GM23248 (cell line): ENCODE measurements at regions not wholly inside any gene's neighbourhood (a gene's known extent, or its start where the extent isn't known, plus 50 kb on each side); places are given as distances from the start of the nearest gene placed in this dataset.

ENCODE experiments used
- EZH2 ChIP-seq: fragments of 200-600 bp; sonication (generic); IDR thresholded peaks from 2 replicates; pipeline ENCODE4 v1.6.1; 2018; ENCODE audit warnings: antibody characterized with exemption, mild to moderate bottlenecking; ENCODE audit not compliant: insufficient read depth, poor library complexity, severe bottlenecking
- EZH2phosphoT487 ChIP-seq: fragments of 200-600 bp; sonication (generic); IDR thresholded peaks from 2 replicates; pipeline ENCODE4 v1.6.1; 2018; ENCODE audit warnings: antibody characterized with exemption, moderate library complexity, mild to moderate bottlenecking, low read depth; ENCODE audit not compliant: insufficient read depth

- TF ChIP-seq EZH2 (no peak), EZH2phosphoT487 (no peak)
Measured at GRCh38 chr7:112638675-112639400, 151.4 kb downstream of the TMEM168 start.
